Hepatocyte (in vitro differentiated cells): ENCODE measurements at regions not wholly inside any gene's neighbourhood (a gene's known extent, or its start where the extent isn't known, plus 50 kb on each side); places are given as distances from the start of the nearest gene placed in this dataset.

Source experiments
- DNase-seq: peaks from one replicate; pipeline ENCODE4 v3.0.0-alpha.2; 2016; ENCODE audit warnings: low spot score
- H2AFZ ChIP-seq: fragments of 200-600 bp; sonication (generic); 2 replicates; pipeline ENCODE4 v1.6.0; 2016; ENCODE audit warnings: antibody characterized with exemption, mild to moderate bottlenecking
- H3K27ac ChIP-seq: fragments of 200-600 bp; sonication (generic); 2 replicates; pipeline ENCODE4 v1.5.1; 2016; ENCODE audit warnings: mild to moderate bottlenecking
- H3K27me3 ChIP-seq: fragments of 200-600 bp; sonication (generic); 2 replicates; pipeline ENCODE4 v1.6.1; 2016
- H3K36me3 ChIP-seq: fragments of 200-600 bp; sonication (generic); replicated peaks from 2 replicates; pipeline ENCODE4 v1.5.1; 2016; ENCODE audit warnings: low read depth; ENCODE audit not compliant: insufficient read depth
- H3K4me1 ChIP-seq: fragments of 200-600 bp; sonication (generic); 2 replicates; pipeline ENCODE4 v1.5.1; 2016; ENCODE audit warnings: mild to moderate bottlenecking, moderate library complexity; ENCODE audit not compliant: insufficient read depth
- H3K4me2 ChIP-seq: fragments of 200-600 bp; sonication (generic); 2 replicates; pipeline ENCODE4 v1.6.0; 2016
- H3K4me3 ChIP-seq: fragments of 200-600 bp; sonication (generic); 2 replicates; pipeline ENCODE4 v1.5.1; 2016; ENCODE audit warnings: mild to moderate bottlenecking
- H3K79me2 ChIP-seq: fragments of 200-600 bp; sonication (generic); 2 replicates; pipeline ENCODE4 v1.6.0; 2017; ENCODE audit warnings: mild to moderate bottlenecking
- H3K9me2 ChIP-seq: fragments of 200-600 bp; sonication (generic); replicated peaks from 2 replicates; pipeline ENCODE4 v1.6.0; 2017; ENCODE audit warnings: mild to moderate bottlenecking; ENCODE audit not compliant: insufficient read depth
- H3K9me3 ChIP-seq: fragments of 200-600 bp; sonication (generic); 2 replicates; pipeline ENCODE4 v1.5.1; 2016; ENCODE audit warnings: low read depth, mild to moderate bottlenecking
- H4K20me1 ChIP-seq: fragments of 200-600 bp; sonication (generic); 2 replicates; pipeline ENCODE4 v1.6.0; 2016; ENCODE audit warnings: mild to moderate bottlenecking; ENCODE audit not compliant: insufficient read depth, poor library complexity, severe bottlenecking
- CTCF ChIP-seq: fragments of 200-600 bp; sonication (generic); IDR thresholded peaks from 2 replicates; pipeline ENCODE4 v1.5.1; 2016; ENCODE audit warnings: antibody characterized with exemption, mild to moderate bottlenecking; ENCODE audit not compliant: poor library complexity
- EZH2 ChIP-seq: fragments of 200-600 bp; sonication (generic); IDR thresholded peaks from 2 replicates; pipeline ENCODE4 v1.6.1; 2016; ENCODE audit warnings: antibody characterized with exemption, mild to moderate bottlenecking, borderline replicate concordance
- EZH2phosphoT487 ChIP-seq: fragments of 200-600 bp; sonication (generic); IDR thresholded peaks from one replicate; pipeline ENCODE4 v1.6.1; 2018; ENCODE audit warnings: antibody characterized with exemption, mild to moderate bottlenecking, low read depth, moderate library complexity; ENCODE audit not compliant: unreplicated experiment, severe bottlenecking
- WGBS: methylation state at CpG from one replicate; pipeline ENCODE4 v1.1.6; 2016; ENCODE audit warnings: low lambda C conversion rate; ENCODE audit errors: missing lambda C conversion rate; 5-methylcytosine and 5-hydroxymethylcytosine counted together

GRCh38 chr4:123305736-123306135 lies 90.9 kb upstream of the SPRY1 start:
- no peaks in the 10 kb centered on the region for H3K4me1 ChIP-seq
- no peaks in the 10 kb centered on the region for H4K20me1 ChIP-seq
- H3K36me3 ChIP-seq: no peaks in the 10 kb centered on the region
- H3K4me2 ChIP-seq: no peak overlapping the region
- no peaks in the 10 kb centered on the region for H3K27me3 ChIP-seq
- 88% methylated on average over 6 of the region's 6 CpGs for WGBS
- H3K9me3 ChIP-seq: no peaks in the 10 kb centered on the region
- H3K9me2 ChIP-seq: no peaks in the 10 kb centered on the region
- H3K27ac ChIP-seq: no peak overlapping the region
- H3K79me2 ChIP-seq: no peaks in the 10 kb centered on the region
- no peak for DNase-seq
- no peak overlapping the region for H2AFZ ChIP-seq
- TF ChIP-seq EZH2: no peak
- TF ChIP-seq CTCF: no peak
- TF ChIP-seq EZH2phosphoT487: no peak
- H3K4me3 ChIP-seq: no peak overlapping the region

- H3K27ac ChIP-seq: no peak overlapping the region
- 77% methylated on average over 2 of the region's 2 CpGs for WGBS
- no peak for DNase-seq
- H3K27me3 ChIP-seq: no peaks in the 10 kb centered on the region
- TF ChIP-seq CTCF (no peak), EZH2 (no peak), EZH2phosphoT487 (no peak)
- H3K79me2 ChIP-seq: no peaks in the 10 kb centered on the region
- no peak overlapping the region for H2AFZ ChIP-seq
- H4K20me1 ChIP-seq: no peaks in the 10 kb centered on the region
- H3K4me3 ChIP-seq: no peak overlapping the region
- no peaks in the 10 kb centered on the region for H3K36me3 ChIP-seq
- H3K4me1 ChIP-seq: no peaks in the 10 kb centered on the region
- H3K4me2 ChIP-seq: no peak overlapping the region
- H3K9me2 ChIP-seq: no peaks in the 10 kb centered on the region
- no peaks in the 10 kb centered on the region for H3K9me3 ChIP-seq
Measured at GRCh38 chr4:123306769-123307168, 89.8 kb upstream of the SPRY1 start.

- no peak overlapping the region for H3K4me2 ChIP-seq
- WGBS: 100% methylated on average over 1 of the region's 1 CpG
- H3K4me1 ChIP-seq: no peaks in the 10 kb centered on the region
- H2AFZ ChIP-seq: no peak overlapping the region
- no peaks in the 10 kb centered on the region for H3K79me2 ChIP-seq
- H3K9me3 ChIP-seq: no peaks in the 10 kb centered on the region
- no peak for TF ChIP-seq CTCF
- TF ChIP-seq EZH2: no peak
- no peak for TF ChIP-seq EZH2phosphoT487
- DNase-seq: no peak
- H3K4me3 ChIP-seq: no peak overlapping the region
- H3K27me3 ChIP-seq: no peaks in the 10 kb centered on the region
- no peaks in the 10 kb centered on the region for H3K9me2 ChIP-seq
- no peaks in the 10 kb centered on the region for H4K20me1 ChIP-seq
- no peak overlapping the region for H3K27ac ChIP-seq
- no peaks in the 10 kb centered on the region for H3K36me3 ChIP-seq
Measured at GRCh38 chr4:123308667-123309066, 87.9 kb upstream of the SPRY1 start.

- no peaks in the 10 kb centered on the region for H3K9me3 ChIP-seq
- TF ChIP-seq EZH2: no peak
- TF ChIP-seq EZH2phosphoT487: no peak
- no peak for TF ChIP-seq CTCF
- no peaks in the 10 kb centered on the region for H3K36me3 ChIP-seq
- no peak overlapping the region for H3K4me3 ChIP-seq
- DNase-seq: no peak
- H2AFZ ChIP-seq: no peak overlapping the region
- no peaks in the 10 kb centered on the region for H3K27me3 ChIP-seq
- WGBS: 96% methylated on average over 1 of the region's 1 CpG
- no peaks in the 10 kb centered on the region for H3K9me2 ChIP-seq
- no peak overlapping the region for H3K27ac ChIP-seq
- H4K20me1 ChIP-seq: no peaks in the 10 kb centered on the region
- H3K4me1 ChIP-seq: no peaks in the 10 kb centered on the region
- no peak overlapping the region for H3K4me2 ChIP-seq
- no peaks in the 10 kb centered on the region for H3K79me2 ChIP-seq
Measured at GRCh38 chr4:123312116-123312515, 84.5 kb upstream of the SPRY1 start.
